Fibroblast of the aortic adventitia (primary cell): ENCODE measurements at regions not wholly inside any gene's neighbourhood (a gene's known extent, or its start where the extent isn't known, plus 50 kb on each side); places are given as distances from the start of the nearest gene placed in this dataset.

ENCODE experiments used
- DNase-seq: peaks from one replicate; pipeline ENCODE4 v3.0.0-alpha.2; 2010; ENCODE audit warnings: low read depth
- H3K4me3 ChIP-seq: 2 replicates; pipeline ENCODE4 v1.5.1; 2011; ENCODE audit warnings: low read depth, mild to moderate bottlenecking, control low read depth, low read length, moderate library complexity
- CTCF ChIP-seq: IDR thresholded peaks from 2 replicates; pipeline ENCODE4 v1.5.1; 2011; ENCODE audit warnings: mild to moderate bottlenecking, low read length, control low read depth, inconsistent platforms; ENCODE audit not compliant: insufficient read depth

GRCh38 chr6:90416322-90416721 lies 119.7 kb upstream of the BACH2 start:
- no peak for TF ChIP-seq CTCF
- DNase-seq: no peak
- H3K4me3 ChIP-seq: no peak overlapping the region

- no peak overlapping the region for H3K4me3 ChIP-seq
- DNase-seq: no peak
- no peak for TF ChIP-seq CTCF
Observed at GRCh38 chr6:90415178-90415577, 118.5 kb upstream of the BACH2 start.

- DNase-seq: no peak
Observed at GRCh38 chr6:90414352-90414751, 117.7 kb upstream of the BACH2 start.

GRCh38 chr6:90413867-90414266 lies 117.2 kb upstream of the BACH2 start:
- TF ChIP-seq CTCF: no peak
- H3K4me3 ChIP-seq: no peak overlapping the region
- peak; percentile 5 for DNase-seq

More at GRCh38 chr6:90414352-90414751, 117.7 kb upstream of the BACH2 start:
- H3K4me3 ChIP-seq: no peak overlapping the region
- no peak for TF ChIP-seq CTCF

GRCh38 chr6:90413396-90413795 lies 116.8 kb upstream of the BACH2 start:
- no peak for DNase-seq
- no peak overlapping the region for H3K4me3 ChIP-seq
- TF ChIP-seq CTCF: no peak

- no peak overlapping the region for H3K4me3 ChIP-seq
- no peak for TF ChIP-seq CTCF
- DNase-seq: no peak
Observed at GRCh38 chr6:90412538-90413369, 116.1 kb upstream of the BACH2 start.

- DNase-seq: no peak
- no peak for TF ChIP-seq CTCF
- H3K4me3 ChIP-seq: no peak overlapping the region
Observed at GRCh38 chr6:90411292-90411781, 114.7 kb upstream of the BACH2 start.
